Upper lobe of left lung (tissue), 4 donors: ENCODE measurements at regions not wholly inside any gene's neighbourhood (a gene's known extent, or its start where the extent isn't known, plus 50 kb on each side); places are given as distances from the start of the nearest gene placed in this dataset.

Source experiments
- CTCF ChIP-seq, 6 experiments: fragments of 450-650 bp in 4 of 6; fragments of 200-600 bp in 2 of 6; sonication (generic) in 2 of 6; IDR thresholded peaks; one replicate each; pipeline ENCODE4 v1.5.1; 2016 to 2019; ENCODE audit warnings: antibody characterized with exemption in 6 of 6
- EP300 ChIP-seq, 4 donors: sonication (generic); formaldehyde crosslinking; IDR thresholded peaks; one replicate each; pipeline ENCODE4 v1.5.1; 2017; ENCODE audit warnings: antibody characterized with exemption in 4 of 4, control low read depth in 2 of 4
- POLR2A ChIP-seq, 4 donors: fragments of 450-650 bp; IDR thresholded peaks; one replicate each; pipeline ENCODE4 v1.5.1; 2016 to 2017; ENCODE audit warnings: antibody characterized with exemption in 4 of 4, mild to moderate bottlenecking in 2 of 4
- POLR2AphosphoS5 ChIP-seq, 2 donors: sonication (generic); formaldehyde crosslinking; IDR thresholded peaks; one replicate each; pipeline ENCODE4 v1.5.1; 2017; ENCODE audit warnings: antibody characterized with exemption in 2 of 2

- TF ChIP-seq POLR2A (IDR thresholded peaks at IDR 0.05): no peak
- TF ChIP-seq CTCF (IDR thresholded peaks at IDR 0.05): no peak
- no peak for TF ChIP-seq EP300 (IDR thresholded peaks at IDR 0.05)
- TF ChIP-seq POLR2AphosphoS5 (IDR thresholded peaks at IDR 0.05): no peak
Observed at GRCh38 chr5:116343961-116344360, 230.7 kb downstream of the SEMA6A start.
